Stimulated activated CD4-positive, alpha-beta T cell treated with anti-CD3 and anti-CD28 coated beads, Interleukin-15, amount 100 ng/mL, for 1 hour (primary cell): ENCODE measurements at regions not wholly inside any gene's neighbourhood (a gene's known extent, or its start where the extent isn't known, plus 50 kb on each side); places are given as distances from the start of the nearest gene placed in this dataset.

Source experiments
- DNase-seq, 2 donors: peaks; one replicate each; pipeline ENCODE4 v3.0.0-alpha.2; 2020; ENCODE audit warnings: low read depth in 1 of 2, low spot score in 1 of 2

GRCh38 chr4:110878413-110878812, 255.5 kb upstream of the PITX2 start:
- DNase-seq, result no peak

GRCh38 chr4:110878956-110879355, 256.1 kb upstream of the PITX2 start:
- no peak for DNase-seq

GRCh38 chr4:110886270-110886669, 263.4 kb upstream of the PITX2 start:
- no peak for DNase-seq

GRCh38 chr4:110886856-110887255, 264.0 kb upstream of the PITX2 start:
- no peak for DNase-seq

GRCh38 chr4:110897784-110898183, 274.9 kb upstream of the PITX2 start:
- DNase-seq, result no peak

GRCh38 chr4:110898290-110898689, 275.4 kb upstream of the PITX2 start:
- no peak for DNase-seq

GRCh38 chr4:110900213-110900769, 277.4 kb upstream of the PITX2 start:
- DNase-seq, result no peak

GRCh38 chr4:110902500-110902899, 279.6 kb upstream of the PITX2 start:
- DNase-seq, result no peak

- DNase-seq, result no peak
Measured at GRCh38 chr4:110904435-110905065, 281.7 kb upstream of the PITX2 start.

- DNase-seq, result no peak
Measured at GRCh38 chr4:110905367-110905766, 282.5 kb upstream of the PITX2 start.

- no peak for DNase-seq
Measured at GRCh38 chr4:110907801-110908313, 285.0 kb upstream of the PITX2 start.

- no peak for DNase-seq
Measured at GRCh38 chr4:110914791-110915190, 291.9 kb upstream of the PITX2 start.

- DNase-seq, result no peak
Measured at GRCh38 chr4:110915301-110915700, 292.4 kb upstream of the PITX2 start.

GRCh38 chr4:110916505-110916904, 293.6 kb upstream of the PITX2 start:
- DNase-seq, result no peak

GRCh38 chr4:110917835-110918234, 295.0 kb upstream of the PITX2 start:
- no peak for DNase-seq

GRCh38 chr4:110920990-110921389, 298.1 kb upstream of the PITX2 start:
- DNase-seq, result no peak

GRCh38 chr4:110924761-110925160, 301.9 kb upstream of the PITX2 start:
- no peak for DNase-seq

- DNase-seq, result no peak
Measured at GRCh38 chr4:110926841-110927400, 304.0 kb upstream of the PITX2 start.

- no peak for DNase-seq
Measured at GRCh38 chr4:110933341-110933740, 310.5 kb upstream of the PITX2 start.

GRCh38 chr4:110944501-110944900, 321.6 kb upstream of the PITX2 start:
- no peak for DNase-seq

- DNase-seq, result no peak
Measured at GRCh38 chr4:110945600-110945999, 322.7 kb upstream of the PITX2 start.

- DNase-seq, result no peak
Measured at GRCh38 chr4:110949542-110949941, 326.7 kb upstream of the PITX2 start.

- no peak for DNase-seq
Measured at GRCh38 chr4:110950731-110951130, 327.9 kb upstream of the PITX2 start.
